T-helper 1 cell treated with Interleukin-12 subunit alpha and Interleukin-12 subunit beta and Interleukin-4 antibody, amounts not matched to agents 30 ng/mL and 1 ng/mL, for 36 hours (primary cell): ENCODE measurements at regions not wholly inside any gene's neighbourhood (a gene's known extent, or its start where the extent isn't known, plus 50 kb on each side); places are given as distances from the start of the nearest gene placed in this dataset.

Experiments
- intact Hi-C: fragments of 100-400 bp; cut with micrococcal nuclease; formaldehyde crosslinking; loops from one replicate; pipeline ENCODE4 v1.15.1; 2024

GRCh38 chr2:176500901-176501300 is 231.7 kb downstream of the MTX2 start:
- intact Hi-C loops, result no loop called here

DNA sequence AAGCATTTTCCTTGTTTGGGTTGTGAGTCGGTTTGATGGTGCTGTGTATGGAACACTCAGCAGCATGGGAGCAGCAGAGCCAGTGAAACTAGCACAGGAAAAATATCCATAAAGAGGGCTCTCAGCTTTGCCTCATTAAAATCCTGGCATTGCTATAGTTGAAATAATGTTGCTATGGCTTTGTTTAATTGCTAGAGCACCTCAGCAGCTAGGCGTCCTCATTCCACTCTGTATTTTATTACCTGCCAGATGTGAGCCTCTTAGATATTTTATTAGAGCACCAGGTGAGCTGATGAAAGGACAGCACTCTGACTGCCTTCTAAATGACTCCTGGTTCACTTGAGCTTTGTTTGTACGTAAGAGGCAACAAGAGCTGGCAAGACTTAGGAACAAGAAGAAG is 232.4 kb downstream of the MTX2 start:
- intact Hi-C loops, result no loop called here

DNA sequence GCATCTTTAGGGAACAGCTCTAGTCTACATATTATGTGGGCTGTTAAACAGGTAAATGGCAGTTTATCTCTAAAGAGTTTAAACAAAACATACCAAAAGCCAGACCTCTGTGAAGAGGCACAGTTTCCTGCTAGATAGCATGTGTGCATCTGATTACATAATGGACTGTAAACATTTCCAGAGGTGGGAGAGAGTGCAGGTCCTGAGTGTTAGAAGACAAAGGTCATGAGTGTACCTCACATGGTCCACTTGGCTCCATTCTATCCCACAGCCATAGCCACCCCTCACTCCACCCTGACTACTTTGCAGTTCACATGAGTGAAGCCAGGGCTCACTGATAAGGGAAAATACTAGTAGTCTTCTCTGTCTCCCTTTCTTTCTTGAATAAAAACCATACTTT is 233.4 kb downstream of the MTX2 start:
- intact Hi-C loops, result no loop called here

GRCh38 chr2:176503776-176504175 is 234.5 kb downstream of the MTX2 start:
- intact Hi-C loops, result no loop called here

GRCh38 chr2:176504440-176504839 is 235.2 kb downstream of the MTX2 start:
- intact Hi-C loops, result no loop called here

DNA sequence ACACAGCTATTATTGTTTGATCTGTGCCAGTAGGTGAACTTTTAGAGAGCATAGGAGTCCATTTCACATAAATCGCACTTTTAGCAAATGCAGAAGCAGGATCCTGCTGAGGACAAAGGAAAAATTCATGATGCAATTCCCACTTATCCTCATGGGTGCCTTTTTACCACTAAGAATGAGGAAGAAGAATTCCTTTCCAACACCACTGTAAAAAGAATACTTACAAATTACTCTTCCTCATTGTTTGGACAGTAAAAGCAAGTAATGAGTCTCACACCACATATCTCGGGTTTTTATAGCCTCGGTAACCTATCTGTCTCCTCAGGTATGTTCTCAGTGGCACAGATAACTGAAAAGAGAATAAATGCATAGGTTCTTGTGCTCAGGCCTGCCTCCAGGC is 238.5 kb downstream of the MTX2 start:
- intact Hi-C loops, result no loop called here

GRCh38 chr2:176508374-176508773 is 239.1 kb downstream of the MTX2 start:
- intact Hi-C loops, result no loop called here

- intact Hi-C loops, result no loop called here
Observed at GRCh38 chr2:176508984-176509740, 239.9 kb downstream of the MTX2 start.

- intact Hi-C loops, result no loop called here
Observed at GRCh38 chr2:176514276-176514675, 245.0 kb downstream of the MTX2 start.

- intact Hi-C loops, result no loop called here
Observed at GRCh38 chr2:176514805-176515500, 245.7 kb downstream of the MTX2 start.

DNA sequence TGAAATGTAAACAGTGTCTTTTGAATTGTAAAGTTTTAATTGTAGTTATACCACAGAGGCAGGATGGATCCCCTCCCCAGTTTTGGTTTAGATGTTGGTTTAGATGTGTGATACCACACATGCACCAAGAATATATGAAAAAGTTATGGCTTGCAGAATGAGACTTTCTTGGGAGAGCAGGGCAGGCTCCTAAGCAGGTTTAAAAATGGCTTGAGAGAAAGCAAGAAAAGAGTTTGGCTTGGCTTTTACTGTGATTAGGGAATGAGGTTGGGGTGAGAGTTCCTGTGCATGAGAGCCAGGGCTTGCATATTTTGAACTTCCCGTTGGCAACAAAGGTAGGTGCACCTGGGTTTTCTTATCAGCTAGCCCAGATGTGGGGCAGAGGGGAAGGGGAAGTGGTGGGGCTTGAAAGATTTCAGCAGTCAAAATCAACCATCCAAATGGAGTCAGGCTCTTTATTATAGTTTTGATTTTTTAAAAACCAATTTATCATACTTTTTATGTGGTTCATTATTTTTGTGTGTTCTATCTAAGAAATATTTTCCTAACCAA is 246.9 kb downstream of the MTX2 start:
- intact Hi-C loops, result no loop called here

- intact Hi-C loops, result no loop called here
Observed at GRCh38 chr2:176518823-176519222, 249.6 kb downstream of the MTX2 start.

DNA sequence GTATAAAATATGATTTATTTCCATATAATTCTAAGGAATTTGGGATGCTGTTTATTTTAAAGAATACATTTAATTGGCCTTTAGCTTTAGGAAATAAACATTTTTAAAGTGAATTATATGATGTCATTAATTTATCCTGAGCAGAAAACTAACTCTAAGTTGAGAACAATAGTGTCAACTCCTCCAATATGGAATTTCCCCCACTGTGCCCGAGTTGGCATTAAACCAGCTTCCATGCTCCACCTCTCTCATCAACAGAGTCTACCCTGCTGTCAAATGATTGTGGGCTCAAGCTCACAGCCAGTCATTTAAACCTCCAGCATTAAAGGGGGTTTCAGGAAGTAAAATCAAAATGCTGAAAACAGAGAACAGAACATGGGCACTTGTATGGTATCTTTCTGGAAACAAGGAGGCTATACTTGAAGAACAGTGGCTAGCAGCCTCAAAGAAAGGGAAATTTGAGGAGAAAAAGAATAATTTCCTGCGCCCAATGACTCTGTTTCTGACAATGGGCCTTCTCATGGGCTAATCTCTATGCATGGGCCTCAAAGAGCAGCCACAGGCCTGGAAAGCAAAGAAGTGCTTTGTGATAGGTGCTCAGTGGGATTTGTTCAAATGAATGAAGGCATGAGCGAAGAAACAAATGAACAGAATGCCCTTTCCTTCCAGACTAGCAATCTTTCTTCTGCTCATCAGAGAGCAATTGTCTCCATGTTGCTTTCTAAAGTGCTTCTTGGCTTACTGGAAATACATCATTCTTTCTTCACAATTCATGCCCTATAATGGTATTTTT is 252.8 kb downstream of the MTX2 start:
- intact Hi-C loops, result no loop called here

- intact Hi-C loops, result no loop called here
Observed at GRCh38 chr2:176525086-176525485, 255.8 kb downstream of the MTX2 start.

GRCh38 chr2:176526995-176527901 is 258.0 kb downstream of the MTX2 start:
- intact Hi-C loops, result no loop called here

GRCh38 chr2:176531608-176532007 is 262.4 kb downstream of the MTX2 start:
- intact Hi-C loops, result no loop called here

DNA sequence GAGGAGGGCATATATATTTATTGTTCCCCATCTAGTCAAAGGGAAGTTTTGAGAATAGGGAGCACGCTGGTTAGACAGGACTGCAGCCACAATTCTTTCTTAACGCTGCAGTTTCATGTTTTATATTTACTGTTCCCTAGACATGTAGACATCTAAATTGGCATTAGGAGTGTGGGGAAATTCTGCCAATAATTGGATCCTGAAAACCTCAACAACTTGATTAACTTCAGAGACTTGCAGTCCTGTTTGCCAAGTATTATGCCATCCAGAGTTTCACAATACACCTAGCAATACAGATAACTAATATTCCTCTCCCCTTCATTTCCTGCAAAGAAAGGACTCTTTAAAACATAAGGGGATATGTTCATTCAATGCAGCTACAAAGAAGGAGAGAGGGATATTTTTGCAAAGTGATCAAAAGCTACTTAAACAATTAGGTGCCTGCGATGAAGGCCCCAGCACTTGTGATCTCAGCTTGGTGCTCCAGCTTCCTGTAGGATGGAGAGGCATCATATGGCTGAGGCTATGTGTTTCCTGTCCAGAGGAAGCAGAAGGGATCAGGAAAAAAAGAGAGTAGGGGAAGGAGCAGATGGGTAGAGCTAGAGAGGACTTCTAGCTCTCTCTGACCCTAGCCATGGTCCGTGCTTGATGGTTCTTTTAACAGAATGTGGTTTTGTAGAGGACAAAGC is 264.4 kb downstream of the MTX2 start:
- intact Hi-C loops, result no loop called here

- intact Hi-C loops, result no loop called here
Observed at GRCh38 chr2:176534798-176535466, 265.7 kb downstream of the MTX2 start.

DNA sequence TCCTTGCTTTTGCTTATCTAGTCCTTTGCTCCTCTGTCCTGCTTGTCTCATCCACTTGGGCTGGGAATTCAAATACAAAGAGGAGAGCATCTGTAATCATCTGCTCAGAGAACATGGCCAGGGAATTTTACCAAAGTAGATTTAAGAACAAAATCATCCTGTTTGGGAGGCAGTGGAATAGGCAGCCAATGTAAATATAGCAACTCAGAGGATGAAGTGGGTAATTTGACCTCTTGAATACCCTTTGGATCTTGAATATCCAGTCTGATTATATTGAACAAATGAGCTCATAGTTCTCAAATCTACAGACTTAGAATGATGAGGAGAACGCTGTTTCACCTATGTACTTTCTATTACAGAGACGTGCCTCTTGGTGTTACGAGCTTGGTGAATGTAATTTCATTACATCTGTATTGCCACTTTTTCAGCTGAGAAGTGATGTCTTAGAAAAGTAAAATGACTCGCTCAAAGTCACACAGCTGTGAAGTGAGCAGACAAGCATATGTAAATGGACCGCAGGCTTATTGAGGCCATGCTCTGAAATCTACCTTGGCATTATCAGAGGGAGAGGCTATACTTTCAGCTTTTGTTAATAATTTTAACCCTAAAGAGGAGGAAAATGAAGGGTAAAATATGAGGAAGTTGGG is 266.3 kb downstream of the MTX2 start:
- intact Hi-C loops, result no loop called here
